GM19397 (cell line): ENCODE measurements at regions not wholly inside any gene's neighbourhood (a gene's known extent, or its start where the extent isn't known, plus 50 kb on each side); places are given as distances from the start of the nearest gene placed in this dataset.

Source experiments
- ATAC-seq: cut with Tn5 transposase; IDR thresholded peaks from one replicate; pipeline ENCODE4 v1.9.1; 2021; ENCODE audit warnings: mild to moderate bottlenecking, moderate library complexity; ENCODE audit not compliant: unreplicated experiment

- ATAC-seq, result no peak
Observed at GRCh38 chr14:97748616-97749015, 951.4 kb downstream of the VRK1 start.

- ATAC-seq, result no peak
Observed at GRCh38 chr14:97757491-97757890, 960.3 kb downstream of the VRK1 start.

GRCh38 chr14:97760050-97760449 is 962.9 kb downstream of the VRK1 start:
- ATAC-seq, result no peak

- no peak for ATAC-seq
Observed at GRCh38 chr14:97762386-97762785, 965.2 kb downstream of the VRK1 start.

- no peak for ATAC-seq
Observed at GRCh38 chr14:97771340-97772045, 974.3 kb downstream of the VRK1 start.

- no peak for ATAC-seq
Observed at GRCh38 chr14:97773598-97773997, 976.4 kb downstream of the VRK1 start.

- no peak for ATAC-seq
Observed at GRCh38 chr14:97776890-97777558, 979.8 kb downstream of the VRK1 start.

GRCh38 chr14:97777622-97778355 is 980.6 kb downstream of the VRK1 start:
- no peak for ATAC-seq

GRCh38 chr14:97779140-97779539 is 982.0 kb downstream of the VRK1 start:
- ATAC-seq, result no peak

- no peak for ATAC-seq
Observed at GRCh38 chr14:97780804-97781203, 983.6 kb downstream of the VRK1 start.

- no peak for ATAC-seq
Observed at GRCh38 chr14:97781961-97782360, 984.8 kb downstream of the VRK1 start.

GRCh38 chr14:97782871-97783414 is 985.8 kb downstream of the VRK1 start:
- no peak for ATAC-seq

- ATAC-seq, result no peak
Observed at GRCh38 chr14:97785495-97785894, 988.3 kb downstream of the VRK1 start.

- ATAC-seq, result no peak
Observed at GRCh38 chr14:97788364-97788763, 991.2 kb downstream of the VRK1 start.

GRCh38 chr14:97788846-97789526 is 991.8 kb downstream of the VRK1 start:
- no peak for ATAC-seq

GRCh38 chr14:97791072-97791471 is 993.9 kb downstream of the VRK1 start:
- no peak for ATAC-seq

GRCh38 chr14:97791906-97792305 is 994.7 kb downstream of the VRK1 start:
- no peak for ATAC-seq

- no peak for ATAC-seq
Observed at GRCh38 chr14:97796511-97796910, 999.3 kb downstream of the VRK1 start.

- ATAC-seq, result no peak
Observed at GRCh38 chr14:97798176-97798575, 1001.0 kb downstream of the VRK1 start.

GRCh38 chr14:97802430-97803373 is 1005.5 kb downstream of the VRK1 start:
- ATAC-seq, result no peak
